Liver (tissue), 8 donors: ENCODE measurements at regions not wholly inside any gene's neighbourhood (a gene's known extent, or its start where the extent isn't known, plus 50 kb on each side); places are given as distances from the start of the nearest gene placed in this dataset.

Experiments used
- DNase-seq: peaks from one replicate; pipeline ENCODE4 v3.0.0-alpha.2; 2017; ENCODE audit warnings: low spot score
- H3K27ac ChIP-seq, 2 donors: one replicate each; pipeline ENCODE4 v1.7.0; 2013; ENCODE audit warnings: inconsistent platforms in 2 of 2, low read length in 2 of 2, control low read depth in 1 of 2, low read depth in 1 of 2, mild to moderate bottlenecking in 1 of 2
- H3K27me3 ChIP-seq, 4 donors: one replicate each; pipeline versions ENCODE4 v1.6.1 to v1.7.0; 2013; ENCODE audit warnings: low read length in 3 of 4, inconsistent platforms in 1 of 4, mild to moderate bottlenecking in 1 of 4, moderate library complexity in 1 of 4; ENCODE audit not compliant: control insufficient read depth in 4 of 4, insufficient read depth in 4 of 4
- H3K36me3 ChIP-seq, 4 donors: one replicate each; pipeline versions ENCODE4 v1.6.1 to v1.7.0; 2013; ENCODE audit warnings: low read length in 3 of 4, mild to moderate bottlenecking in 3 of 4, low read depth in 1 of 4, moderate library complexity in 1 of 4; ENCODE audit not compliant: control insufficient read depth in 4 of 4, insufficient read depth in 3 of 4
- H3K4me1 ChIP-seq, 4 donors: one replicate each; pipeline versions ENCODE4 v1.6.1 to v1.7.0; 2013; ENCODE audit warnings: low read length in 3 of 4, mild to moderate bottlenecking in 3 of 4, moderate library complexity in 1 of 4; ENCODE audit not compliant: control insufficient read depth in 4 of 4, insufficient read depth in 4 of 4
- H3K4me3 ChIP-seq, 3 donors: one replicate each; pipeline versions ENCODE4 v1.6.1 to v1.7.0; 2013; ENCODE audit warnings: low read length in 3 of 3, control low read depth in 1 of 3, low read depth in 1 of 3, mild to moderate bottlenecking in 1 of 3
- H3K9ac ChIP-seq, 2 donors: one replicate each; pipeline ENCODE4 v1.7.0; 2013; ENCODE audit warnings: low read length in 2 of 2, mild to moderate bottlenecking in 2 of 2, moderate library complexity in 2 of 2, control low read depth in 1 of 2, low read depth in 1 of 2
- H3K9me3 ChIP-seq, 4 donors: one replicate each; pipeline versions ENCODE4 v1.6.1 to v1.7.0; 2013; ENCODE audit warnings: low read length in 3 of 4; ENCODE audit not compliant: control insufficient read depth in 4 of 4
- CTCF ChIP-seq: fragments of 150-350 bp; IDR thresholded peaks from 2 replicates; pipeline ENCODE4 v1.5.1; 2017; ENCODE audit warnings: improper control_type of control experiment, low read depth, low read length; ENCODE audit not compliant: missing input control
- EGR1 ChIP-seq, 2 donors: IDR thresholded peaks; 2 replicates each; pipeline ENCODE4 v1.6.1; 2016 to 2018; ENCODE audit warnings: antibody characterized with exemption in 2 of 2, low read depth in 2 of 2
- FOXA1 ChIP-seq: IDR thresholded peaks from 2 replicates; pipeline ENCODE4 v1.6.1; 2016; ENCODE audit warnings: antibody characterized with exemption
- FOXA2 ChIP-seq: IDR thresholded peaks from 2 replicates; pipeline ENCODE4 v1.6.1; 2016; ENCODE audit warnings: antibody characterized with exemption
- HNF4A ChIP-seq, 2 donors: conservative IDR thresholded peaks; 2 replicates each; pipeline ENCODE4 v1.6.1; 2016; ENCODE audit warnings: antibody characterized with exemption in 2 of 2, mild to moderate bottlenecking in 2 of 2
- HNF4G ChIP-seq: IDR thresholded peaks from 2 replicates; pipeline ENCODE4 v1.6.1; 2016; ENCODE audit warnings: antibody characterized with exemption
- JUND ChIP-seq, 2 donors: IDR thresholded peaks; 2 replicates each; pipeline ENCODE4 v1.6.1; 2016; ENCODE audit warnings: antibody characterized with exemption in 2 of 2
- MAX ChIP-seq: IDR thresholded peaks from 2 replicates; pipeline ENCODE4 v1.6.1; 2016; ENCODE audit warnings: antibody characterized with exemption
- NR2F2 ChIP-seq: IDR thresholded peaks from 2 replicates; pipeline ENCODE4 v1.6.1; 2016; ENCODE audit warnings: antibody characterized with exemption
- RAD21 ChIP-seq, 2 donors: IDR thresholded peaks; 2 replicates each; pipeline ENCODE4 v1.6.1; 2016; ENCODE audit warnings: antibody characterized with exemption in 2 of 2, mild to moderate bottlenecking in 2 of 2
- RXRA ChIP-seq, 2 donors: IDR thresholded peaks; 2 replicates each; pipeline ENCODE4 v1.6.1; 2017 to 2018; ENCODE audit warnings: antibody characterized with exemption in 2 of 2, mild to moderate bottlenecking in 1 of 2
- SP1 ChIP-seq: IDR thresholded peaks from 2 replicates; pipeline ENCODE4 v1.6.1; 2018; ENCODE audit warnings: antibody characterized with exemption, mild to moderate bottlenecking
- TAF1 ChIP-seq: conservative IDR thresholded peaks from 2 replicates; pipeline ENCODE4 v1.6.1; 2016; ENCODE audit warnings: antibody characterized with exemption, mild to moderate bottlenecking
- YY1 ChIP-seq: IDR thresholded peaks from 2 replicates; pipeline ENCODE4 v1.6.1; 2016; ENCODE audit warnings: antibody characterized with exemption, mild to moderate bottlenecking
- ZBTB33 ChIP-seq: IDR thresholded peaks from 2 replicates; pipeline ENCODE4 v1.6.1; 2016; ENCODE audit warnings: antibody characterized with exemption
- WGBS: extraction: QIAGEN DNeasy Blood & Tissue Kit; methylation state at CpG from one replicate; pipeline ENCODE4 v1.1.7; 2013; 5-methylcytosine and 5-hydroxymethylcytosine counted together
- TF ChIP-seq, protein P1 (sequence below): IDR thresholded peaks from 2 replicates; pipeline ENCODE4 v1.6.1; 2016; ENCODE audit warnings: antibody characterized with exemption, mild to moderate bottlenecking
- TF ChIP-seq, protein P2 (sequence below): IDR thresholded peaks from 2 replicates; pipeline ENCODE4 v1.6.1; 2016; ENCODE audit warnings: antibody characterized with exemption
- donor health status: healthy.
- donor health status: healthy.
- donor health status: healthy.
- donor health status: healthy.
- donor health status: healthy.

DNA sequence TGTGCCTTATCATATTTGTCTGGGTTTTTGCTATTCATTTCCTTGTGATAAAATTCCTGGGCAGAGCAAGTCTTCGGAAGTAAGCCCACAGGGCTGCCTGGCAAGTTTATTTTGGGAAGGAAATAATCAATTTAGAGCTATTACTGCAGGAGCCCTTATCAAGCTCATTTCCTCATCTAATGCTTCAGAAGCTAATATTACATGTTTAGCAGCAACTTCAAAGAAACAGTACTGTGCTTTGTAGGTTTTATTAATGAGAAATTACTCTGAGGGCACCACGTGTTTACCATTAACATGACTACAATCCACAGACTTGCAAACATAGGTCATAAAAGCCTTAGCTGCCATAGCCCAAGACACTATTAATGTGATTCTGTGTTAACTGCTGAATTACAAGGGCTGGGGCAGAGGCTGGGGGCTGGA, 540.0 kb downstream of the SPRY1 start:
- H3K27me3 ChIP-seq = no peaks in the 10 kb centered on the region
- H3K4me1 ChIP-seq = no peaks in the 10 kb centered on the region
- H3K27ac ChIP-seq = no peak overlapping the region
- no peak overlapping the region for H3K9ac ChIP-seq
- H3K36me3 ChIP-seq = no peaks in the 10 kb centered on the region
- WGBS = 48% methylated on average over 2 of the region's 2 CpGs
- DNase-seq = no peak
- no peak overlapping the region for H3K4me3 ChIP-seq
- H3K9me3 ChIP-seq = no peaks in the 10 kb centered on the region
- TF ChIP-seq TAF1 = no peak
- TF ChIP-seq MAX = no peak
- TF ChIP-seq, protein P1, sequence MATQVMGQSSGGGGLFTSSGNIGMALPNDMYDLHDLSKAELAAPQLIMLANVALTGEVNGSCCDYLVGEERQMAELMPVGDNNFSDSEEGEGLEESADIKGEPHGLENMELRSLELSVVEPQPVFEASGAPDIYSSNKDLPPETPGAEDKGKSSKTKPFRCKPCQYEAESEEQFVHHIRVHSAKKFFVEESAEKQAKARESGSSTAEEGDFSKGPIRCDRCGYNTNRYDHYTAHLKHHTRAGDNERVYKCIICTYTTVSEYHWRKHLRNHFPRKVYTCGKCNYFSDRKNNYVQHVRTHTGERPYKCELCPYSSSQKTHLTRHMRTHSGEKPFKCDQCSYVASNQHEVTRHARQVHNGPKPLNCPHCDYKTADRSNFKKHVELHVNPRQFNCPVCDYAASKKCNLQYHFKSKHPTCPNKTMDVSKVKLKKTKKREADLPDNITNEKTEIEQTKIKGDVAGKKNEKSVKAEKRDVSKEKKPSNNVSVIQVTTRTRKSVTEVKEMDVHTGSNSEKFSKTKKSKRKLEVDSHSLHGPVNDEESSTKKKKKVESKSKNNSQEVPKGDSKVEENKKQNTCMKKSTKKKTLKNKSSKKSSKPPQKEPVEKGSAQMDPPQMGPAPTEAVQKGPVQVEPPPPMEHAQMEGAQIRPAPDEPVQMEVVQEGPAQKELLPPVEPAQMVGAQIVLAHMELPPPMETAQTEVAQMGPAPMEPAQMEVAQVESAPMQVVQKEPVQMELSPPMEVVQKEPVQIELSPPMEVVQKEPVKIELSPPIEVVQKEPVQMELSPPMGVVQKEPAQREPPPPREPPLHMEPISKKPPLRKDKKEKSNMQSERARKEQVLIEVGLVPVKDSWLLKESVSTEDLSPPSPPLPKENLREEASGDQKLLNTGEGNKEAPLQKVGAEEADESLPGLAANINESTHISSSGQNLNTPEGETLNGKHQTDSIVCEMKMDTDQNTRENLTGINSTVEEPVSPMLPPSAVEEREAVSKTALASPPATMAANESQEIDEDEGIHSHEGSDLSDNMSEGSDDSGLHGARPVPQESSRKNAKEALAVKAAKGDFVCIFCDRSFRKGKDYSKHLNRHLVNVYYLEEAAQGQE = no peak
- no peak for TF ChIP-seq FOXA2
- TF ChIP-seq RXRA (IDR thresholded peaks at IDR 0.05) = no peak
- TF ChIP-seq CTCF = no peak

DNA sequence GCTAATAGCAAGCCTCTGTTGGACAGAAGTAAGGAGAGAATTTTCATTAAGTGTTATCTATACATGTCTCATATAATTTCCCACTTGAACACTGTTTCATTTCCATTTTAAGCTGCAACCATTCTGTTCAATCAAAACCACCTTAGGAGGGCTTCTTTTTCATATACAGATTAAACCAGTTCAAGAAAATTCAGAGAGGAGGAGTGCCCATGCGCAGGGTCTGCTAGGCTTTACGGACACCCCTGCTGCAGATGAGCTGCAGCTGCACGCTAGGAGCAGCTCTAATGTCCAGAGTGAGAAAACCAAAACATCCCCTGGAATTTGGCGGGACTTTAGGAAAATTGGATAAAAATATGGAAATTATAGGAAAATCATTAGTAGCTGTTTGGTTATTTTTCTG, 541.0 kb downstream of the SPRY1 start:
- H3K4me3 ChIP-seq = no peak overlapping the region
- no peaks in the 10 kb centered on the region for H3K4me1 ChIP-seq
- 86% methylated on average over 4 of the region's 4 CpGs for WGBS
- no peak overlapping the region for H3K9ac ChIP-seq
- no peak for DNase-seq
- no peaks in the 10 kb centered on the region for H3K36me3 ChIP-seq
- H3K27ac ChIP-seq = no peak overlapping the region
- H3K9me3 ChIP-seq = no peaks in the 10 kb centered on the region
- TF ChIP-seq RXRA (IDR thresholded peaks at IDR 0.05) (no peak), TAF1 (no peak), EGR1 (IDR thresholded peaks at IDR 0.05; ENCODE audit: low read depth in 2 of 2) (no peak), HNF4G (no peak), RAD21 (IDR thresholded peaks at IDR 0.05) (no peak), HNF4A (conservative IDR thresholded peaks at IDR 0.05) (no peak), ZBTB33 (no peak), FOXA1 (no peak), CTCF (no peak), NR2F2 (no peak), FOXA2 (no peak), YY1 (no peak), SP1 (no peak), MAX (no peak), JUND (IDR thresholded peaks at IDR 0.05) (no peak)
- TF ChIP-seq, protein P2, sequence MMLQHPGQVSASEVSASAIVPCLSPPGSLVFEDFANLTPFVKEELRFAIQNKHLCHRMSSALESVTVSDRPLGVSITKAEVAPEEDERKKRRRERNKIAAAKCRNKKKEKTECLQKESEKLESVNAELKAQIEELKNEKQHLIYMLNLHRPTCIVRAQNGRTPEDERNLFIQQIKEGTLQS = no peak
- TF ChIP-seq, protein P1 = no peak
- H3K27me3 ChIP-seq = no peaks in the 10 kb centered on the region
